Ascending aorta (tissue), 2 donors: ENCODE measurements at regions not wholly inside any gene's neighbourhood (a gene's known extent, or its start where the extent isn't known, plus 50 kb on each side); places are given as distances from the start of the nearest gene placed in this dataset.

Source experiments
- DNase-seq, 2 donors: peaks; one replicate each; pipeline ENCODE4 v3.0.0-alpha.2; 2019; ENCODE audit warnings: low spot score in 2 of 2
- H3K27ac ChIP-seq, 2 donors: fragments of 200-600 bp; sonication (generic); one replicate each; pipeline ENCODE4 v1.5.1; 2016 to 2017; ENCODE audit warnings: mild to moderate bottlenecking in 1 of 2
- H3K27me3 ChIP-seq: fragments of 200-600 bp; sonication (generic); one replicate; pipeline ENCODE4 v1.5.1; 2017
- H3K36me3 ChIP-seq, 2 donors: fragments of 200-600 bp; sonication (generic); one replicate each; pipeline ENCODE4 v1.5.1; 2016
- H3K4me1 ChIP-seq, 2 donors: fragments of 200-600 bp; sonication (generic); one replicate each; pipeline ENCODE4 v1.5.1; 2016 to 2017; ENCODE audit warnings: mild to moderate bottlenecking in 1 of 2
- H3K4me3 ChIP-seq, 2 donors: fragments of 200-600 bp; sonication (generic); one replicate each; pipeline ENCODE4 v1.5.1; 2016 to 2017; ENCODE audit warnings: mild to moderate bottlenecking in 1 of 2
- H3K9me3 ChIP-seq, 2 donors: fragments of 200-600 bp; sonication (generic); one replicate each; pipeline ENCODE4 v1.5.1; 2016
- CTCF ChIP-seq, 3 experiments: fragments of 200-600 bp in 2 of 3; fragments of 450-650 bp in 1 of 3; sonication (generic) in 2 of 3; IDR thresholded peaks; one replicate each; pipeline ENCODE4 v1.5.1; 2016 to 2019; ENCODE audit warnings: antibody characterized with exemption in 3 of 3, mild to moderate bottlenecking in 1 of 3, moderate library complexity in 1 of 3
- intact Hi-C: fragments of 100-400 bp; cut with DNase I; formaldehyde crosslinking; loops from one replicate; pipeline ENCODE4 v1.15.1; 2023

- TF ChIP-seq CTCF (IDR thresholded peaks at IDR 0.05): no peak
- Histone ChIP-seq H3K36me3 (no peaks in the 10 kb centered on the region), H3K27me3 (no peaks in the 10 kb centered on the region)
These were observed 490.1 kb upstream of the CD180 start for GRCh38 chr5:67686746-67687145.

GRCh38 chr5:67681703-67682102 lies 485.1 kb upstream of the CD180 start:
- Histone ChIP-seq H3K9me3 (no peaks in the 10 kb centered on the region), H3K36me3 (no peaks in the 10 kb centered on the region), H3K27me3 (no peaks in the 10 kb centered on the region), H3K4me3 (no peak overlapping the region), H3K4me1 (no peaks in the 10 kb centered on the region), H3K27ac (no peak overlapping the region)
- no peak for DNase-seq
- TF ChIP-seq CTCF (IDR thresholded peaks at IDR 0.05): no peak
- intact Hi-C loops: no loop called here

More at GRCh38 chr5:67686746-67687145, 490.1 kb upstream of the CD180 start:
- no peak for DNase-seq
- Histone ChIP-seq H3K4me1 (no peaks in the 10 kb centered on the region), H3K4me3 (no peak overlapping the region), H3K27ac (no peak overlapping the region), H3K9me3 (no peaks in the 10 kb centered on the region)
- intact Hi-C loops: no loop called here

- no peak overlapping the region for H3K4me3 ChIP-seq
- intact Hi-C loops: no loop called here
- TF ChIP-seq CTCF (IDR thresholded peaks at IDR 0.05): no peak
- no peak overlapping the region for H3K27ac ChIP-seq
- H3K36me3 ChIP-seq: no peaks in the 10 kb centered on the region
- no peaks in the 10 kb centered on the region for H3K9me3 ChIP-seq
- no peaks in the 10 kb centered on the region for H3K27me3 ChIP-seq
- H3K4me1 ChIP-seq: no peaks in the 10 kb centered on the region
- no peak for DNase-seq
These were observed 483.5 kb upstream of the CD180 start for GRCh38 chr5:67680099-67680498.

- no peak for TF ChIP-seq CTCF (IDR thresholded peaks at IDR 0.05)
- Histone ChIP-seq H3K9me3 (no peaks in the 10 kb centered on the region), H3K36me3 (no peaks in the 10 kb centered on the region), H3K4me3 (no peak overlapping the region), H3K27me3 (no peaks in the 10 kb centered on the region), H3K27ac (no peak overlapping the region), H3K4me1 (no peaks in the 10 kb centered on the region)
- intact Hi-C loops: no loop called here
- DNase-seq: no peak
These were observed 482.7 kb upstream of the CD180 start for GRCh38 chr5:67679184-67679841.

GRCh38 chr5:67678594-67678993 lies 482.0 kb upstream of the CD180 start:
- H3K27ac ChIP-seq: no peak overlapping the region
- no peak for DNase-seq
- H3K36me3 ChIP-seq: no peaks in the 10 kb centered on the region
- TF ChIP-seq CTCF (IDR thresholded peaks at IDR 0.05): no peak
- no peaks in the 10 kb centered on the region for H3K4me1 ChIP-seq
- no peaks in the 10 kb centered on the region for H3K9me3 ChIP-seq
- intact Hi-C loops: no loop called here
- H3K4me3 ChIP-seq: no peak overlapping the region
- H3K27me3 ChIP-seq: no peaks in the 10 kb centered on the region
